ENCODE measurements at regions not wholly inside any gene's neighbourhood (a gene's known extent, or its start where the extent isn't known, plus 50 kb on each side); places are given as distances from the start of the nearest gene placed in this dataset.

DNA sequence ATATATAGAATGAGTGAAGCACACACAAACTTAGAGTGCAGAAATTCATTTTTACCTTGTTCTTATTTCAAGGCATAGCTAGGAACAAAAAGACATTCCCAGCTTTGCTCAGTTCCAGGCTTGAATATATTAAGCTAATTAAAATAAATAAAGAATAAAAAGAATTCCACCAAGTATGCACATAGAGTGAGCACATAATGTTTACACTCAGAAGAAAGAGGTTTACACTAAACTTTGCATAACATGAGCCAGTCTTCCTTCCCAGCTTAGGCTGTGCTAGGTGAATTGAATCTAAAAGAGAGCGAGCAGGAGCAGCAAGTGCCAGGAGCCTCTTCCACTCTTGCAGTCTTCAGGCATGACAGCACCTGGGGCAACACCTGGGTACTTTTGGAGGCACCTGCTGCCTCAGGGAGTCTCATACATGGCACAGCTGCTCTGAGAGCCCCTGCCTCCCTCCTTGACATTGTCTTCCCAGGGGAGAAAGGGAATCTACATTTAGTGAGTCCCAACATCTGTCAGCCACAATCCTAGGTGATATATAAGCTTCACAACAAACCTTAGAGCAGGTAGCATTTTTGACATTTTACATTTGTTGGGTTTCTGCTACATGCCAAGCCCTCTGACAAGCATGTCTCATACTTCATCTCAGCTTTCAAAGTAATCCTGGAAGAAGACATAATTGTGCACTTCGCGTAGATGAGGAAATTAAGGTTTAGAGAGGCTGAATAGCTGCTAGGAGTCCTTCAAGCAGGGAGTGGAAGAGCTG lies 732.7 kb upstream of the TENM4 start:
- no peaks in the 10 kb centered on the region for H3K9me1 ChIP-seq (ENCODE audit: insufficient read depth, low read length)
- H4K8ac ChIP-seq (ENCODE audit: low read depth in 2 of 2, low read length in 2 of 2) = no peak overlapping the region
- no peak overlapping the region for H2BK5ac ChIP-seq (ENCODE audit: low read depth, low read length, poor library complexity, severe bottlenecking)
- POLR2A ChIA-PET (ENCODE audit: unreplicated experiment) = no interaction called here
- H3K9me3 ChIP-seq (ENCODE audit: control insufficient read depth, insufficient read depth, low read length) = no peaks in the 10 kb centered on the region
- H3K4me3 ChIP-seq (ENCODE audit: insufficient read depth, low read depth, low read length) = no peak overlapping the region
- H3K4ac ChIP-seq (ENCODE audit: low read depth, low read length) = no peak overlapping the region
- no peak overlapping the region for H2BK120ac ChIP-seq (ENCODE audit: low read depth, low read length)
- no peaks in the 10 kb centered on the region for H3K79me1 ChIP-seq (ENCODE audit: low read depth in 1 of 2, low read length in 2 of 2)
- H2BK15ac ChIP-seq (ENCODE audit: low read depth, low read length) = no peak overlapping the region
- no peaks in the 10 kb centered on the region for H3K27me3 ChIP-seq (ENCODE audit: control insufficient read depth, insufficient read depth, low read length)
- no peak overlapping the region for H2BK20ac ChIP-seq (ENCODE audit: low read depth, low read length)
- dilution Hi-C loops (cut with HindIII; ENCODE audit: low sequenced_read_pairs, unreplicated experiment) = no loop called here
- DNase-seq (no peak), ATAC-seq (ENCODE audit: low read depth) (no peak; the same call in 1 of the 2 replicates)
- H3K14ac ChIP-seq (replicated peaks; ENCODE audit: low read depth, low read length) = no peak overlapping the region
- no TSS peak for BruUV-seq (replicated peaks)
- no peak overlapping the region for H2AK5ac ChIP-seq (ENCODE audit: low read depth, low read length)
- H3K18ac ChIP-seq (ENCODE audit: low read depth, low read length) = no peak overlapping the region
- intact Hi-C loops (cut with micrococcal nuclease) = no loop called here
- in situ Hi-C loops (cut with MboI; ENCODE audit: low sequenced_read_pairs) = no loop called here
- H4K5ac ChIP-seq (ENCODE audit: low read depth, low read length) = no peak overlapping the region
- no peak for TF ChIP-seq MAZ (IDR thresholded peaks at IDR 0.05; ENCODE audit: borderline replicate concordance, low read depth, low read length)
- no peak for TF ChIP-seq CHD1 (IDR thresholded peaks at IDR 0.05; ENCODE audit: low read depth, low read length)
- TF ChIP-seq POLR2A (IDR thresholded peaks at IDR 0.05; ENCODE audit: low read depth, low read length) = no peak
- no peak for TF ChIP-seq RFX5 (IDR thresholded peaks at IDR 0.05; ENCODE audit: low read depth, low read length)
- TF ChIP-seq ELK1 (IDR thresholded peaks at IDR 0.05; ENCODE audit: borderline replicate concordance, low read depth, low read length) = no peak
- TF ChIP-seq, protein P1, sequence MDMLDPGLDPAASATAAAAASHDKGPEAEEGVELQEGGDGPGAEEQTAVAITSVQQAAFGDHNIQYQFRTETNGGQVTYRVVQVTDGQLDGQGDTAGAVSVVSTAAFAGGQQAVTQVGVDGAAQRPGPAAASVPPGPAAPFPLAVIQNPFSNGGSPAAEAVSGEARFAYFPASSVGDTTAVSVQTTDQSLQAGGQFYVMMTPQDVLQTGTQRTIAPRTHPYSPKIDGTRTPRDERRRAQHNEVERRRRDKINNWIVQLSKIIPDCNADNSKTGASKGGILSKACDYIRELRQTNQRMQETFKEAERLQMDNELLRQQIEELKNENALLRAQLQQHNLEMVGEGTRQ (IDR thresholded peaks at IDR 0.05; ENCODE audit: low read depth, low read length) = no peak
- TF ChIP-seq RCOR1 (IDR thresholded peaks at IDR 0.05; ENCODE audit: insufficient replicate concordance, low read length) = no peak
- no peak for TF ChIP-seq SMC3 (IDR thresholded peaks at IDR 0.05; ENCODE audit: low read depth, low read length)
- H3K27ac ChIP-seq (ENCODE audit: insufficient read depth, low read length) = no peak overlapping the region
- H2AFZ ChIP-seq (replicated peaks; ENCODE audit: low read length, poor library complexity) = no peak overlapping the region
- H4K20me1 ChIP-seq (ENCODE audit: insufficient read depth, low read length) = no peaks in the 10 kb centered on the region
- no peak overlapping the region for H3K9ac ChIP-seq (ENCODE audit: low read depth, low read length)
- H3K4me1 ChIP-seq (ENCODE audit: control insufficient read depth, insufficient read depth, low read length) = no peaks in the 10 kb centered on the region
- no CpG with 5 or more reads among the region's 3 CpGs for WGBS, 2 experiments (ENCODE audit: extremely low coverage in 2 of 2, insufficient read length in 1 of 2)
- no peak overlapping the region for H3K4me2 ChIP-seq (ENCODE audit: low read depth, low read length)
- H2AK9ac ChIP-seq (replicated peaks; ENCODE audit: low read depth, low read length, poor library complexity) = no peak overlapping the region
- no peaks in the 10 kb centered on the region for H3K36me3 ChIP-seq (ENCODE audit: control insufficient read depth, insufficient read depth, low read length)
- CTCF ChIA-PET = no interaction called here
- H3K56ac ChIP-seq (ENCODE audit: extremely low read depth, insufficient read depth, low read length) = no peak overlapping the region
- no peak overlapping the region for H3K23ac ChIP-seq (ENCODE audit: low read depth, low read length)
- H4K91ac ChIP-seq (ENCODE audit: insufficient read depth, low read depth, low read length) = no peak overlapping the region
